NOMO-1 treated with DMSO at 0.1 percent for 48 hours (cell line): ENCODE measurements at regions not wholly inside any gene's neighbourhood (a gene's known extent, or its start where the extent isn't known, plus 50 kb on each side); places are given as distances from the start of the nearest gene placed in this dataset.

Experiments
- DNase-seq: peaks from one replicate; lab custom pipeline; 2025; ENCODE audit not compliant: unreplicated experiment; lab: John Stamatoyannopoulos, UW

- DNase-seq, result no peak
Measured at GRCh38 chrX:39381422-39381821, 580.2 kb downstream of the MID1IP1 start.

GRCh38 chrX:39384996-39385395 lies 583.7 kb downstream of the MID1IP1 start:
- no peak for DNase-seq

- no peak for DNase-seq
Measured at GRCh38 chrX:39388730-39389129, 587.5 kb downstream of the MID1IP1 start.

- no peak for DNase-seq
Measured at GRCh38 chrX:39396358-39396995, 595.2 kb downstream of the MID1IP1 start.

- no peak for DNase-seq
Measured at GRCh38 chrX:39397561-39398199, 596.4 kb downstream of the MID1IP1 start.

GRCh38 chrX:39398215-39398962 lies 597.1 kb downstream of the MID1IP1 start:
- no peak for DNase-seq

- no peak for DNase-seq
Measured at GRCh38 chrX:39398963-39399261, 597.7 kb downstream of the MID1IP1 start.

GRCh38 chrX:39399387-39399786 lies 598.1 kb downstream of the MID1IP1 start:
- DNase-seq, result no peak

- no peak for DNase-seq
Measured at GRCh38 chrX:39401483-39402110, 600.3 kb downstream of the MID1IP1 start.

- no peak for DNase-seq
Measured at GRCh38 chrX:39402158-39402557, 600.9 kb downstream of the MID1IP1 start.

GRCh38 chrX:39406799-39407198 lies 605.5 kb downstream of the MID1IP1 start:
- no peak for DNase-seq

- no peak for DNase-seq
Measured at GRCh38 chrX:39409246-39409917, 608.1 kb downstream of the MID1IP1 start.

GRCh38 chrX:39414290-39414854 lies 613.1 kb downstream of the MID1IP1 start:
- DNase-seq, result no peak

- DNase-seq, result no peak
Measured at GRCh38 chrX:39416547-39417260, 615.4 kb downstream of the MID1IP1 start.

- peak; percentile 21 for DNase-seq
Measured at GRCh38 chrX:39418254-39418704, 617.0 kb downstream of the MID1IP1 start.

- DNase-seq, result no peak
Measured at GRCh38 chrX:39418731-39419638, 617.7 kb downstream of the MID1IP1 start.

GRCh38 chrX:39421006-39421405 lies 619.7 kb downstream of the MID1IP1 start:
- DNase-seq, result no peak

GRCh38 chrX:39425124-39425806 lies 624.0 kb downstream of the MID1IP1 start:
- DNase-seq, result no peak

GRCh38 chrX:39426101-39426500 lies 624.8 kb downstream of the MID1IP1 start:
- no peak for DNase-seq
